ENCODE measurements at regions not wholly inside any gene's neighbourhood (a gene's known extent, or its start where the extent isn't known, plus 50 kb on each side); places are given as distances from the start of the nearest gene placed in this dataset.

DNA sequence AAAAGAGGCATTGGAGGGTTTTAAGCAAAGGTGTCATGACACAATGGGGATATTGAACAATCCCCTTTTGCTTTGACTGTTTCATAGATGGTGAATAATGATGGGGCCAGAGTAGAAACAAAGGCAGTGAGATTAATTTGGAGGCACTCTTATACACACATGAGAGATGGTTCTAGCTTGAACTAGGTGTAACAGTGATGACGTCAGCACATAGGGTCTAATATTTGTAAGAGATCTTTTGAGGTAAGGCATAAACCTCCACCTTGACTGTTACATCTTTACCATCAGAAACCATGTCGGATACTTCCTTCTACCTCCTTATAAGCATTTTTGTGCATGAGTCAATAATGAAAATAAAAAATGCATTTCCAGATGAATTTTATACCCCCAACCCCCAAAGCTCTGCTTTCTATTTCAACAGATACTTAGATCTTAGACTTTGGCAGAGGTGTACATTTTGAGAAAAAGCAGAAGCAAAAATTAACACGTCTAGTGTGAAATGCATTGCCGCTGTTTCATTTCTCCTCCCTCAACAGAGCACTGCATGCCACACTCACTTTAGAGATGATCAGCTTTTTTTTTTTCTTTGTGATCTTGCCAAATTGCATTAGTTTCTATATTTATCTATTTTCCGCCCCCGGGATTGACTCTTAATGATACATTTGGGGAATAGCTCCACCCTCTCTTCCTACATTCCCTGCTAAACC lies 87.2 kb downstream of the HS3ST1 start:
- TF ChIP-seq, protein P1, sequence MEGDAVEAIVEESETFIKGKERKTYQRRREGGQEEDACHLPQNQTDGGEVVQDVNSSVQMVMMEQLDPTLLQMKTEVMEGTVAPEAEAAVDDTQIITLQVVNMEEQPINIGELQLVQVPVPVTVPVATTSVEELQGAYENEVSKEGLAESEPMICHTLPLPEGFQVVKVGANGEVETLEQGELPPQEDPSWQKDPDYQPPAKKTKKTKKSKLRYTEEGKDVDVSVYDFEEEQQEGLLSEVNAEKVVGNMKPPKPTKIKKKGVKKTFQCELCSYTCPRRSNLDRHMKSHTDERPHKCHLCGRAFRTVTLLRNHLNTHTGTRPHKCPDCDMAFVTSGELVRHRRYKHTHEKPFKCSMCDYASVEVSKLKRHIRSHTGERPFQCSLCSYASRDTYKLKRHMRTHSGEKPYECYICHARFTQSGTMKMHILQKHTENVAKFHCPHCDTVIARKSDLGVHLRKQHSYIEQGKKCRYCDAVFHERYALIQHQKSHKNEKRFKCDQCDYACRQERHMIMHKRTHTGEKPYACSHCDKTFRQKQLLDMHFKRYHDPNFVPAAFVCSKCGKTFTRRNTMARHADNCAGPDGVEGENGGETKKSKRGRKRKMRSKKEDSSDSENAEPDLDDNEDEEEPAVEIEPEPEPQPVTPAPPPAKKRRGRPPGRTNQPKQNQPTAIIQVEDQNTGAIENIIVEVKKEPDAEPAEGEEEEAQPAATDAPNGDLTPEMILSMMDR (IDR thresholded peaks at IDR 0.05), result no peak
- no peak for TF ChIP-seq POLR2A (IDR thresholded peaks at IDR 0.05)

All from adrenal gland (tissue), 5 donors.